ENCODE measurements at regions not wholly inside any gene's neighbourhood (a gene's known extent, or its start where the extent isn't known, plus 50 kb on each side); places are given as distances from the start of the nearest gene placed in this dataset.

DNA sequence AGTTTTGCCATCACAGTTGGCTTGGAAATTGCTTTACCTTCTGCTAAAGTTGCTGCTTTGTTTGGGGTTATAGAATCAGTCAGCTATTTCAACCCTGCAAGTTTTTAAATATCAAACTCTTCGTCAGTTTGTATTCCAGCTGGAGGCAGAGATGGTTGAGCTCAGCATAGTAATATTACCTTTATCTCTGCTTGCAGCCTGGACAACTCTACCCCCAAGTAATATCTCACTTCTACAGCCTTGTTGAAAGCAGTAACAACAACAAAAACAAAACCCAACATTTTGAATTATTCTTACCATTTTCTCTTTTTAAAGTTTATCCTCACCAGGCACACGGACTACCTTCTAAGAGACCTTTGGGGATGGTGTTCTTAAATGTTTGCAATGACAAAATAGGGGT is 239.1 kb upstream of the PHF14 start:
- TF ChIP-seq, protein P1, sequence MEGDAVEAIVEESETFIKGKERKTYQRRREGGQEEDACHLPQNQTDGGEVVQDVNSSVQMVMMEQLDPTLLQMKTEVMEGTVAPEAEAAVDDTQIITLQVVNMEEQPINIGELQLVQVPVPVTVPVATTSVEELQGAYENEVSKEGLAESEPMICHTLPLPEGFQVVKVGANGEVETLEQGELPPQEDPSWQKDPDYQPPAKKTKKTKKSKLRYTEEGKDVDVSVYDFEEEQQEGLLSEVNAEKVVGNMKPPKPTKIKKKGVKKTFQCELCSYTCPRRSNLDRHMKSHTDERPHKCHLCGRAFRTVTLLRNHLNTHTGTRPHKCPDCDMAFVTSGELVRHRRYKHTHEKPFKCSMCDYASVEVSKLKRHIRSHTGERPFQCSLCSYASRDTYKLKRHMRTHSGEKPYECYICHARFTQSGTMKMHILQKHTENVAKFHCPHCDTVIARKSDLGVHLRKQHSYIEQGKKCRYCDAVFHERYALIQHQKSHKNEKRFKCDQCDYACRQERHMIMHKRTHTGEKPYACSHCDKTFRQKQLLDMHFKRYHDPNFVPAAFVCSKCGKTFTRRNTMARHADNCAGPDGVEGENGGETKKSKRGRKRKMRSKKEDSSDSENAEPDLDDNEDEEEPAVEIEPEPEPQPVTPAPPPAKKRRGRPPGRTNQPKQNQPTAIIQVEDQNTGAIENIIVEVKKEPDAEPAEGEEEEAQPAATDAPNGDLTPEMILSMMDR (IDR thresholded peaks at IDR 0.05; ENCODE audit: low read depth, low read length), result no peak
- TF ChIP-seq, protein P2, sequence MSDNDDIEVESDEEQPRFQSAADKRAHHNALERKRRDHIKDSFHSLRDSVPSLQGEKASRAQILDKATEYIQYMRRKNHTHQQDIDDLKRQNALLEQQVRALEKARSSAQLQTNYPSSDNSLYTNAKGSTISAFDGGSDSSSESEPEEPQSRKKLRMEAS (IDR thresholded peaks at IDR 0.05; ENCODE audit: low read depth, low read length), result no peak
- no peak for TF ChIP-seq POLR2A (IDR thresholded peaks at IDR 0.05; ENCODE audit: extremely low read depth, insufficient read length)
- TF ChIP-seq MYC (IDR thresholded peaks at IDR 0.05; ENCODE audit: low read depth, low read length), result no peak

Measured in NB4 (cell line).